Left ventricle myocardium superior (tissue), 1 donor: ENCODE measurements at regions not wholly inside any gene's neighbourhood (a gene's known extent, or its start where the extent isn't known, plus 50 kb on each side); places are given as distances from the start of the nearest gene placed in this dataset.

ENCODE experiments used
- ATAC-seq: fragments of 200-7000 bp; cut with Tn5 transposase; one replicate; pipeline ENCODE4 v1.9.1; 2020; ENCODE audit warnings: mild to moderate bottlenecking, moderate library complexity
- DNase-seq: peaks from one replicate; pipeline ENCODE4 v3.0.0-alpha.2; 2020
- intact Hi-C: fragments of 100-400 bp; cut with micrococcal nuclease; formaldehyde crosslinking; loops from one replicate; pipeline ENCODE4 v1.11.0; 2022
- donor health status: DM: no; HTN: yes; CAD: no; lungs with severe emphysema.

DNA sequence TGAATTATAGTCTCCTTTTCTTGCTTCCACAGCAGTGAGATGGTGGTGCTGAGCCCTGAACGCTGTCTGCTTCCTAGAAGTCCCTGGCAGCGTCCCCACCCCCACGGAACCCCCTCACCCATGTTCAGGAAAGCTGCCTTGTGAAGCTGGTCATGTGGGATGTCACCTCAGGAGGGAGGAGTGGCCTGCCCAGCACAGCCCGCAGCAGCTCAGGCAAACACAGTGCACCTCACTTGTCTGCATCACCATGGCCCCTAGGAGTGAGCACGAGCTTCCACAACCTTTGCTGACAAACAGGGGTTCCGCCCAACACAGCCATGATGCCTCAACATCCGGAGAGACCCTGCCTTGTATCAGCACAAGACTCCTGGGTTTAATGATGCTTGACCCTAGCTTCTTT, 508.9 kb downstream of the RPS24 start:
- DNase-seq (no peak), ATAC-seq (no peak)
- intact Hi-C loops = no loop called here

DNA sequence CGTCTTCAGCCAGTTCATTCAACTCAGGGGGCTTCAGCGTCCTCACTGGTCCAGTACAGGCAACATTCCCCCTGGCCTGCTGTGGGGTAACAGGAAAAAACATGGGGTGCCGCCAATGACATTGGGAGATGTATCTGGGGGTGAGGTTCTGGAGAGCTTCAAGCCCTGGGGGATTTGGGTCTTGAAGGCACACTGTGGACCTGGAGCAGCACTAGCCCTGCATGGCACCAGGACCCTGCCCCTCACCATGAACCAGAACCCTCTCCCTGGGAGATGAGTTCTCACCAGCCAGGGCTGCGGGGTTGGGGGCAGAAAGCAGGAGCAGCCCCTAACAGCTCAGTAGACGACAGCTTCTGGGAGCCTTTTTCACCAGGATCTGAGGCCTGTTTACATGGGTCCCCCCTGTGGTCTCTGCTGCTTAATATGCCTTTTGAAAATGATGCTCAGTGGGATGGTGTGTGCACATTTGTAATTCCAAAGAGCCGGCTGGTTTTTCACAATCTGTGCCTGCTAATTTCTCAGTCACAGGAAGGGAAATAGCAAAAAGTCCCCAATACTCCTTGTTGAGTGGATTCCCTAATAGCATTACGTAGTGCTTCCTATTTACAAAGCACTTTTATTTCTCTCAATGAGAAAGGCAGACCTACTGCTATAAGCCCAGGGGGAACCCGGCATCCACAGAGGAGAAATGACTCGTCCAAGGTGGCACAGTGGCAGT, 509.5 kb downstream of the RPS24 start:
- ATAC-seq = peak; percentile 52
- no peak for DNase-seq
- intact Hi-C loops = no loop called here

- ATAC-seq (peak; percentile 94), DNase-seq (peak; percentile 73)
- intact Hi-C loops = no loop called here
Measured at GRCh38 chr10:78543749-78544362, 510.2 kb downstream of the RPS24 start.

DNA sequence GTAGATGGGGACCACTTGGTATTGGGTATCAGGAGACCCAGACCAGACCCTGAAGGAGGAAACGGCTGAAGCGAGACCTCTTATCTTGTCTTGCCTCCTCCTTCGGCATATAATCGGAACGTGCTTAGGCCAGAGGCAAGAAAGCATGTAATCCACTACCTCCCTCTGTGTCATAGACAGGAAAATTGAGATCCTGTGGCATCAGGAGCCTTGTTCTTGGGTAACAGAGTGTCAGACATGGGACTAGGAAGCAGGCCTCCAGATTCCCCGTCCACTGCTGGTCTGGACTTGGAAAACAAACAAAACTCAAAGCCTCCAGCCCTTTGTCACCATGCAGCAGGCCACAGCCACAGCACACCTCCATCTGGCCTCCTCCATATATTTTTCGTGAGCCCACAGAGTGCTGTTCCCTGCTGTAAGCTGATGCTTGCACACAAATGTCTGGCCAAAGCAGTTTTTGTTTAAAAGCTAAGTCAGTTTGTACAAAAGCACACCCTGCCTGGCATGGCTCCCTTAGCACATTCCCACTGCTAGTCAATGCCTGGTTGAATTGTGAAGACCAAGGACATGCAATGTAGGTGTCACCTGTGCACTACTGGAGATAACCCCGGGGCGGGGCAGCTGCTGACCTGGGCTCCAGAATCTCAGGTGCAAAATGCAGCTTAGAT, 510.9 kb downstream of the RPS24 start:
- intact Hi-C loops = no loop called here
- ATAC-seq = peak; percentile 9

GRCh38 chr10:78545756-78546155, 512.1 kb downstream of the RPS24 start:
- ATAC-seq (no peak), DNase-seq (no peak)
- intact Hi-C loops = no loop called here

More for the DNA sequence above, 510.9 kb downstream of the RPS24 start:
- DNase-seq = no peak

GRCh38 chr10:78547397-78547796, 513.7 kb downstream of the RPS24 start:
- DNase-seq (no peak), ATAC-seq (no peak)
- intact Hi-C loops = no loop called here

DNA sequence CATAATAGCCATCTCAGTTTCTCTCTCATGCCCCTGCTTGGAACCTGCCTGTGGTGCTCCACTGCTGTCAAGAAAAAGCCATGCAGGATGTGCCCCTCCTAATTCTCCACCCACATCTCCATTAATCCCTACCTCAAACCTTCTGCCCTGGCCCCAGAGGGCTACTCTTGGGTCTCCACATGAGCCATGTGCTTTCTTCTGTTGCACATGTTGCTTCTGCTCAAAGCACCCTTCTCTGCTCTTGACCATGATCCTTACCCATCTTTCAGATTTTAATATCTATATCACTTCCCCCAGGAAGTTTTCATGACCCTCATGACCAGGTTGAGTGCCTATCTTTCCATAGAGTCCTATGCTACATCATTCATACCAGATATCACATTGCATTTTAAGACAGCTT, 514.2 kb downstream of the RPS24 start:
- intact Hi-C loops = no loop called here
- DNase-seq (no peak), ATAC-seq (no peak)

DNA sequence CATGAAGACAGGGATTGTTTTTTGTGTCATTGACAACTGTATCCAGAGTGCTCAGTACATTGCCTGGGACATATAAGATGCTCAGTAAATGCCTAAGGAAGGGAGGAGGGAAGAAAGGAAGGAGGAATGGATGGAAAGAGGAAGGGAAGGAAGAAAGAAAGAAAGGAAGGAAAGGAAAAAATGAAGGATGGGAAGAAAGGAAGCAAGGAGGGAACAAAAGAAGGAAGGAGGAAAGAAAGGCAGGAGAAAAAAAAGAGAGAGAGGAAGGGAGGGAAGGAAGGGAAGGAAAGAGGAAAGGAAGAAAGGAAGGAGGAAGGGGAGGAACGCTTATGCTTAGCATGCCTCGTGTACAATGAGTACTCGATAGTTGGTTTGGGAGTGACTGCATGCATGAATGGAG, 514.7 kb downstream of the RPS24 start:
- no peak for ATAC-seq
- intact Hi-C loops = no loop called here
- no peak for DNase-seq

GRCh38 chr10:78549140-78549935, 515.7 kb downstream of the RPS24 start:
- no peak for DNase-seq
- intact Hi-C loops = no loop called here
- no peak for ATAC-seq

GRCh38 chr10:78550090-78550489, 516.4 kb downstream of the RPS24 start:
- DNase-seq (no peak), ATAC-seq (no peak)
- intact Hi-C loops = no loop called here

GRCh38 chr10:78550716-78551115, 517.1 kb downstream of the RPS24 start:
- DNase-seq (no peak), ATAC-seq (no peak)
- intact Hi-C loops = no loop called here

- no peak for ATAC-seq
Measured at GRCh38 chr10:78551184-78552005, 517.4 kb upstream of the ZMIZ1 start.

DNA sequence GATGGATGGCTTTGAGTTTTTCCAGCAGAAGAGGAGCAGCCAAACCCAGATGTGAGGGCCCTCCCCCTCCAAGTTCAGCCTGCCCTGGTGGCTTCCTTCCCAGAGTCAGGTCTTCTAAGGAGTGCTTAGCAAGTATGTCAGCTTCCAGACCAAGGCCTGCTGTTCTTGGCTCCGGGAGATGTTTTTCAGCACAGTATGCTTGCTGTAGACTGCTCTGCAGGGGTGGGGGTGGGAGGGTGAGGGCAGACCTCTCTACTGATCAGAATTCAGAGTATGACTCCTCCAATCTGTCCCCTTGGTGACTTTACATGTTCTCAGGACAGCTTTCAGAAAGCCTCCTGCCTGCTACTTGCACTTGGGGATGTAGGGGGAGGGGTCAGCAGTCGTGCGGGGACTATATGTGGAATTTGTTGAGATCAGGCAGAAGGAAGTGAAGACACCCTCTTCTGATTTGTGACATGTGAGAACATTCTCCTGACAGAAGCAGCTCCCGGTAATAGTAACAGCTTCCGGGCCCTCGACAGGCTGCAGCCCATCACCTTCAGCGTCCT, 516.4 kb upstream of the ZMIZ1 start:
- intact Hi-C loops = no loop called here
- peak; percentile 64 for DNase-seq
- peak; percentile 95 for ATAC-seq

More at GRCh38 chr10:78551184-78552005, 517.4 kb upstream of the ZMIZ1 start:
- intact Hi-C loops = no loop called here
- no peak for DNase-seq

DNA sequence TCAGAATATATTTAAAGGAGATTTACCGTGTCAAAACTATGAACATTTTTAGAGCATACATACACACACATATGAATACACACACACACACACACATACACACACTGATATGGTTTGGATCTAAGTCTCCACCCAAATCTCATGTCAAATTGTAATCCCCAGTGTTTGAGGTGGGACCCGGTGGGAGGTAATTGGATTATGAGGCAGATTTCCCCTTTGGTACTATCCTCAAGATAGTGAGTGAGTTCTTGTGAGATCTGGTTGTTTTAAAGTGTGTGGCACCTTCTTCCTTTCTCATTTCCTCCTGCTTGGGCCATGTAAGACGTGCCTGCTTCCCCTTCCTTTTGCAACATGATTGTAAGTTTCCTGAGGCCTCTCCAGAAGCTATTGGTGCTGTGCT, 515.0 kb upstream of the ZMIZ1 start:
- intact Hi-C loops = no loop called here
- no peak for ATAC-seq

GRCh38 chr10:78555128-78555527, 513.6 kb upstream of the ZMIZ1 start:
- ATAC-seq (no peak), DNase-seq (no peak)
- intact Hi-C loops = no loop called here

More for the DNA sequence above, 515.0 kb upstream of the ZMIZ1 start:
- no peak for DNase-seq

- ATAC-seq = no peak
- DNase-seq = no peak
- intact Hi-C loops = no loop called here
Measured at GRCh38 chr10:78556705-78557432, 511.9 kb upstream of the ZMIZ1 start.

GRCh38 chr10:78557433-78557925, 511.3 kb upstream of the ZMIZ1 start:
- DNase-seq (no peak), ATAC-seq (no peak)
- intact Hi-C loops = no loop called here
